ENCODE measurements at regions not wholly inside any gene's neighbourhood (a gene's known extent, or its start where the extent isn't known, plus 50 kb on each side); places are given as distances from the start of the nearest gene placed in this dataset.

- TF ChIP-seq CTCF (IDR thresholded peaks at IDR 0.05; ENCODE audit: low read depth, low read length): no peak
- no peak overlapping the region for H3K4me3 ChIP-seq (ENCODE audit: low read depth, low read length)
These were observed 415.9 kb downstream of the PTPRC start for GRCh38 chr1:199054694-199055093.

GRCh38 chr1:199057322-199057721 lies 418.5 kb downstream of the PTPRC start:
- no peak overlapping the region for H3K4me3 ChIP-seq (ENCODE audit: low read depth, low read length)
- no peak for TF ChIP-seq CTCF (IDR thresholded peaks at IDR 0.05; ENCODE audit: low read depth, low read length)

- TF ChIP-seq CTCF (IDR thresholded peaks at IDR 0.05; ENCODE audit: low read depth, low read length): no peak
- no peak overlapping the region for H3K4me3 ChIP-seq (ENCODE audit: low read depth, low read length)
These were observed 419.4 kb downstream of the PTPRC start for GRCh38 chr1:199058281-199058680.

GRCh38 chr1:199064971-199065370 lies 426.1 kb downstream of the PTPRC start:
- H3K4me3 ChIP-seq (ENCODE audit: low read depth, low read length): no peak overlapping the region
- no peak for TF ChIP-seq CTCF (IDR thresholded peaks at IDR 0.05; ENCODE audit: low read depth, low read length)

- no peak overlapping the region for H3K4me3 ChIP-seq (ENCODE audit: low read depth, low read length)
- no peak for TF ChIP-seq CTCF (IDR thresholded peaks at IDR 0.05; ENCODE audit: low read depth, low read length)
These were observed 428.6 kb downstream of the PTPRC start for GRCh38 chr1:199067483-199067882.

- no peak overlapping the region for H3K4me3 ChIP-seq (ENCODE audit: low read depth, low read length)
- TF ChIP-seq CTCF (IDR thresholded peaks at IDR 0.05; ENCODE audit: low read depth, low read length): no peak
These were observed 432.2 kb downstream of the PTPRC start for GRCh38 chr1:199071080-199071479.

GRCh38 chr1:199073166-199073565 lies 434.3 kb downstream of the PTPRC start:
- no peak overlapping the region for H3K4me3 ChIP-seq (ENCODE audit: low read depth, low read length)
- TF ChIP-seq CTCF (IDR thresholded peaks at IDR 0.05; ENCODE audit: low read depth, low read length): no peak
